ENCODE measurements at regions not wholly inside any gene's neighbourhood (a gene's known extent, or its start where the extent isn't known, plus 50 kb on each side); places are given as distances from the start of the nearest gene placed in this dataset.

GRCh38 chr3:43995547-43996378, 245.9 kb upstream of the TOPAZ1 start:
- DNase-seq, result no peak

- peak in 1 of 2 donors; percentile 48 for DNase-seq
These were observed 245.0 kb upstream of the TOPAZ1 start for GRCh38 chr3:43996379-43997301.

GRCh38 chr3:43997316-43997715, 244.4 kb upstream of the TOPAZ1 start:
- no peak for DNase-seq

DNA sequence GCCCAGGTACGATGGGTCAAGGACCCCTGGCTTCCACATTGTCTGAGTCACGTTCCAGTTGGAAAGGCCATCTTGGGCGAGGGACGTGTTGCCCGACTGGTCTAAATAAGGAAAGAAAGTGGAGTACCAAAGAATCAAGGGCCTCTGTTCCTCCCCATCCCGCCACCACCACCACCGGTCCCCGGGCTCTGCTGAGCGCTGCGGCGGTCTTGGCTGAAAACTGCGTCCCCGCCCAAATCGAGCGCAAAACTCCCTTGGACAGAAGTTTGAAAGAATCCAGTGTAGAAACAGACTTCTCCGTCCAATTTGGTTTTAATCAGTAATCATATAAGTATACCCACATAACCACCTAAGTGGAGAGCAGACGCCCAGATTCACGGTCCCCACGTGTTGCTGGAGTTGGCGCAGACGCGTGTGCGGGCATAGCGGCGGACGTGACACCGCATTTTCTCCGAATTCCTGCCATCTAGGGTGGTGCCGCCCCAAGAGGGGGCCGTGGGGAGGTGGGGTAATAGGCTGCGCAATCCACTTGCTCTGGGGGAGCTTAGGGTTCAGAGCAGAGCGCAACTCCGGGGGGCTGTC, 243.8 kb upstream of the TOPAZ1 start:
- no peak for DNase-seq

DNA sequence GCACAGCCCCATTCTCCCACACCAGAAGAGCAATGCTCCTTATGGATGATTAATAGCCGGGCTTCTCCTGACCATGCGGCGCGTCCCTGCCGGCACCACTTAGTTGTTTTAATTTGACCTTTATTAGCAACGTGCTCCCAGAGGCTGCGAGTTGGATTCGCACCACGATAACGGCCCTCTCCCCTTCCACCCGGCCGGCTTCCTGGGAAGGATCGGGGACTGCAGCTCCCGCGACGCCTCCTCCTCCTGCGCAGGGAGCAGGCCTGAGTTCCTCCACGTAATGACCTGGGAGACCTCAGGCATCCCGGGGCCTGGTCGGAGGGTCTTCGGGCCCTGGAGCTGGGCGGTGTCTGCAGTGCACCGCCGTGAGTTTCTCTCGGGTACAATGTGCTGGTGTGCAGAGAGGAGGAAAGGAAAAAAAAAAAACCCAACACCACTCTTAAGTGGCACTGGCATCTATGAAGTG, 243.3 kb upstream of the TOPAZ1 start:
- DNase-seq, result no peak

GRCh38 chr3:43998836-43999727, 242.6 kb upstream of the TOPAZ1 start:
- peak in 1 of 2 donors; percentile 58 for DNase-seq

DNA sequence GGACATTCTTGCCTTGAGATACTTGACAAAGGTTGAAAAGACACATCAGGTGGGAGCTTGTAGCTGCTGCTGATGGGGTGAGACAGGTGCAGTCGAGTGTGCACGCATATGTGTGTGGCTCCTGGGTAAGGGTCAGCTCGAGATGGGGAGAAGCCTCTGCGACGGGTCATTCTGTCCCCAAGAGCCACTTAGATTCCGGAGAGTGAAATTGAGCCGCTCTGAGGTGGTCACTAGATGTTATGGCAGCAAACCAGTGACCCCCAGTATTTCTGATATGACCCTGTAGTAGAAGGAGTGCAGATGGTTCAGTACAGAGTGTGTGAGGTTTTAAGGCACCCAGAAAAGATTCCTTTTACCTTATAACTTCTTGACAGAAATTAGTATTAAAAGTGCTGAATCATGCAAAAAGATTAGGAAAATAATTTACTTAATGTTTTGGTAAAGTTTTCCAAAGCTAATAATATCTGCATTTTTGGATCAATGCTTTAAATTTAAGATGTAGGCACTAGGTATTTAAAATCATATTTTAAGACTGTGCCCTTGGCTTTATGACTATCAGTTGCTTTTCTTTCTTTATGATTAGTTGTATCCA, 241.9 kb upstream of the TOPAZ1 start:
- DNase-seq, result no peak

GRCh38 chr3:44000586-44000985, 241.1 kb upstream of the TOPAZ1 start:
- DNase-seq, result no peak

DNA sequence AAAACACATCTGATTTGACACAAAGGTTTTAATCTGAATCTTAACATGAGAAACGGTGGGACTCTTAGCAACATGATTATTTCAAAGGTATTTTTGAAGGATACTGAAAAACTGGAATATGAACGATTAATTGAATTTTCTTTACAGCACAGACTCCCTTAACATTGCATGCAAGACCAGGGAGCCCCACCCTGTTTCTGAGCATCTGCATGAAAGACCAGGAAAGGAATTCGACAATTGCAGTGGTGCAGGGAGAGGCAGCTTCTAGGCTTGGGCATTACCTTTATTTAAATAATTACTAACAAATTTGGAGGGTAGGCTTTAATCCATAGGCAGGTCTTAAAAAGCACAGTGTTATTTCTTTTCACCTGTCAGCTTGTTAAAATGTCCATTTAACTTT, 240.6 kb upstream of the TOPAZ1 start:
- no peak for DNase-seq

- no peak for DNase-seq
These were observed 237.9 kb upstream of the TOPAZ1 start for GRCh38 chr3:44003801-44004200.

- no peak for DNase-seq
These were observed 230.0 kb upstream of the TOPAZ1 start for GRCh38 chr3:44011680-44012079.

DNA sequence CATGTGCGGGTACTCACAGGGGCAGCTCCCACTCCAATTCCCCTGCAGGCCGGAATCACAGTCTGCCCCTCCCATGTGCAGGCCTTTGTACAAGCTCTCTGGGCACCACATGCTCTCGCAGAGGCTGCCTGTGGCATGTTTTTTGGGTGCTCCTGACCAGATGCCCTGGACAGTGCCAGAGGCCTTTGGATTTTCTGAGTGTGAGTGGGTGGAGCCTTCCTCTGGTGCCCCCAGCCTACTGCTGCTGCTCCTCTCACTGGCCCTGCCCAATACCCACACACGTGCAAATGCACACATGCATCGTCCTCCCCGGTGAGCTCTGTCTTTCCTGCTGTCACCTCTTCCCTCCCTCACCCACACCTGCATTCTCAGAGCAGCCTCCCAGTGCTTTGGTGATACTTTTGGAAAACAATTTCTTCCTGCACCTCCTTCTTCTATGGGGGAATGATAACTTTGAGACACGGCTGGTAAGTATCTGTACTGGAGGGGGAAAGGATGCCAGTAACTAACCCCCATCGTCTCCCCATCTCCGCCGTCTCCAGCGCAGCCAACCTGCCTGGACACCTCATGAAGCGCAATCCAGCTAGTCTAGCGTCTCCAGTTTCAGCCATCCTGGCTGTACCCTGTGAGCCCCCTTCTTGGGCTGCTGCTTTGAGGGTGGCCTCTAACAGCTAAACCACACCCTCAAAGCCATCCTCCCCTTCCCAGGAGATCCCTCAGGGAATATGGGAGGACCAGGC, 229.4 kb upstream of the TOPAZ1 start:
- DNase-seq, result no peak

DNA sequence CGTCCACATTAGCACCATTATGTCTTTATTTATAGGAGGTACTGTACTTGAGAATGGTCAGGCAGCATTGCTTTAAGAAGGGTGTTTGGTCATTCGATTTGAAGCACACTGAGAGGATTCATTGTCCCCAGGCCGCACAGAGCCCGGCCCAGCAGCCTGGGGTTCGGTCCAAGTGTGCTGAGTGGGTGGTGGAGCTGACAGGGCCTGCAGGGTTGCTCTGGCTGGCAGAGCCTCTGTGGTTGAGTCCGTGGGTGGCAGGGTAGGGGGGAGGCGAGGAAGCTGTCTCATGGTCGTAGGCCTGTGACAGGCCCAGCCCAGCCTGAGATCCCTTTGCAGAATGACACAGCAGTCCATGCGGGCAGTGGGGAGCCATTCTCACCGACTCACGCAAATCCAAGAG, 227.7 kb upstream of the TOPAZ1 start:
- no peak for DNase-seq

DNA sequence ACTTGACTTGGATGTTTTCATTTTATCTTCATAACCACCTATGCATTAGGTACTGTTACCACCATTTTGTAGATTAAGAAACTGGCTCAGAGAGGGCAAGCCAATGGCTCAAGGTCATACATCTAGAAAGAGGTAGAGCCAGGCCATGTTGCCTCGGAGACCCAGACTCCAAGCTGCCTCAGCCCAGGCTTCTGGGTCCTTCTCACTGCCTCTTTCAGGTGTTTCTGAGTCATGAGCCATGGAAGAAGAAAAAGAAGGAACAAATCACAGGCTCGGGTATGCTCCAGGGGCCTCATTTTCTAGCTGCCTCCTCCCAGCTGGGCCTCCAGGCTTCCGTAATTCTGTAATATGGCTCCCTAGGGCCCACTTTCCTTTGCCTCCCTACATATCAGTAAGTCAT, 226.5 kb upstream of the TOPAZ1 start:
- no peak for DNase-seq

- no peak for DNase-seq
These were observed 224.9 kb upstream of the TOPAZ1 start for GRCh38 chr3:44016818-44017217.

DNA sequence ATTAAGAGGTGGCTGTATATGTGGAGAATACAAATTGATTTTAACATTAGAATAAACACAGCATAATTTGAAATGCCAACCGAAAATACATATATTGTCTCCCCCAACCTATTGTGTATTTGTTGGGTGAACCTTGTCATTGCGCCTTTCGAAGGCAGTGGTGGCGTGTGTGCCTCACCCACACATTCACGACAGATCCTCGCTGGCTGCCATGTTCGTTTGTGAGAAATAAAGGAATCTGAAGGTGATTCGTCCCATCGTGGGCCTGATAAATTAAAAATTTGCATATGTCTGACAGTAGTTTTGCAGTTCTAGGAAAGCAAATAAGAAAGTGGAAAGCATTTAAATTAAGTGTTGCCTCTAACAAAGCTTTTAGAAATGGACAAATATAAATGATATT, 222.8 kb upstream of the TOPAZ1 start:
- no peak for DNase-seq

GRCh38 chr3:44019736-44020135, 221.9 kb upstream of the TOPAZ1 start:
- no peak for DNase-seq

- no peak for DNase-seq
These were observed 221.5 kb upstream of the TOPAZ1 start for GRCh38 chr3:44020143-44020542.

- DNase-seq, result no peak
These were observed 219.8 kb upstream of the TOPAZ1 start for GRCh38 chr3:44021651-44022594.

Data from hippocampal formation (tissue), 2 donors.